SK-N-SH (cell line): ENCODE measurements at regions not wholly inside any gene's neighbourhood (a gene's known extent, or its start where the extent isn't known, plus 50 kb on each side); places are given as distances from the start of the nearest gene placed in this dataset.

Source experiments
- CTCF ChIA-PET: fragments of 300-600, 350-600 bp; formaldehyde crosslinking; extraction: SDS; loops from one replicate; lab custom pipeline; 2021; lab: Yijun Ruan, JAX
- POLR2A ChIA-PET: fragments of 350-600 bp; sonication (Branson Sonifier 250); formaldehyde crosslinking; extraction: SDS; loops from one replicate; lab custom pipeline; 2020; ENCODE audit warnings: antibody characterized with exemption, inconsistent platforms; lab: Yijun Ruan, JAX
- DNase-seq: peaks from one replicate; pipeline ENCODE4 v3.0.0; 2012
- H2AFZ ChIP-seq: fragments of 200-600 bp; sonication (generic); 2 replicates; pipeline ENCODE4 v1.8.1; 2016; ENCODE audit warnings: antibody characterized with exemption, mild to moderate bottlenecking, low read depth
- H3F3A ChIP-seq: fragments of 200-600 bp; sonication (generic); replicated peaks from 2 replicates; pipeline ENCODE3; 2016; ENCODE audit warnings: antibody characterized with exemption, mild to moderate bottlenecking; ENCODE audit not compliant: insufficient read depth
- H3K27ac ChIP-seq, 2 experiments: fragments of 200-500 bp in 1 of 2; fragments of 200-600 bp in 1 of 2; sonication (Bioruptor generic) in 1 of 2; sonication (generic), shearing (Covaris generic) in 1 of 2; 2 replicates each; pipeline versions ENCODE4 v1.5.1 to v1.6.1; 2014 to 2016; ENCODE audit warnings: low read depth in 2 of 2, inconsistent platforms in 1 of 2, low read length in 1 of 2, mild to moderate bottlenecking in 1 of 2, mixed read lengths in 1 of 2
- H3K27me3 ChIP-seq: fragments of 200-600 bp; sonication (generic), shearing (Covaris generic); 2 replicates; pipeline ENCODE4 v1.6.1; 2016; ENCODE audit warnings: mixed run types; ENCODE audit not compliant: insufficient read depth
- H3K36me3 ChIP-seq, 2 experiments: fragments of 200-500 bp in 1 of 2; fragments of 200-600 bp in 1 of 2; sonication (Bioruptor generic) in 1 of 2; sonication (generic) in 1 of 2; replicated peaks in 1 of 2; 2 replicates each; pipeline versions ENCODE3 to v1.5.1; 2014 to 2016; ENCODE audit warnings: low read length in 1 of 2, mild to moderate bottlenecking in 1 of 2; ENCODE audit not compliant: insufficient read depth in 2 of 2, control insufficient read depth in 1 of 2
- H3K4me1 ChIP-seq, 2 experiments: fragments of 200-500 bp in 1 of 2; fragments of 200-600 bp in 1 of 2; sonication (Bioruptor generic) in 1 of 2; sonication (generic), shearing (Covaris generic) in 1 of 2; 2 replicates each; pipeline versions ENCODE4 v1.5.1 to v1.6.1; 2014 to 2016; ENCODE audit warnings: low read depth in 1 of 2, low read length in 1 of 2, mixed run types in 1 of 2; ENCODE audit not compliant: insufficient read depth in 2 of 2, control insufficient read depth in 1 of 2
- H3K4me2 ChIP-seq: fragments of 200-600 bp; sonication (generic), shearing (Covaris generic); 2 replicates; pipeline ENCODE4 v1.6.1; 2017; ENCODE audit warnings: mixed run types
- H3K4me3 ChIP-seq, 2 experiments: fragments of 200-500 bp in 1 of 2; fragments of 200-600 bp in 1 of 2; sonication (Bioruptor generic) in 1 of 2; sonication (generic), shearing (Covaris generic) in 1 of 2; 2 replicates each; pipeline versions ENCODE4 v1.5.1 to v1.8.1; 2014 to 2016; ENCODE audit warnings: low read depth in 2 of 2, inconsistent platforms in 1 of 2, low read length in 1 of 2, mild to moderate bottlenecking in 1 of 2, mixed read lengths in 1 of 2, moderate library complexity in 1 of 2
- H3K79me2 ChIP-seq: fragments of 200-600 bp; sonication (generic); 2 replicates; pipeline ENCODE4 v1.8.1; 2017; ENCODE audit warnings: mild to moderate bottlenecking; ENCODE audit not compliant: insufficient read depth
- H3K9ac ChIP-seq: fragments of 200-600 bp; sonication (generic); 2 replicates; pipeline ENCODE4 v1.6.1; 2017; ENCODE audit warnings: mixed run types
- H3K9me2 ChIP-seq: fragments of 200-600 bp; sonication (generic); 2 replicates; pipeline ENCODE4 v1.6.1; 2017; ENCODE audit warnings: mixed run types
- H3K9me3 ChIP-seq: fragments of 200-600 bp; sonication (generic); 2 replicates; pipeline ENCODE4 v1.6.1; 2017; ENCODE audit warnings: mixed run types, mild to moderate bottlenecking, moderate library complexity
- H4K20me1 ChIP-seq: fragments of 200-600 bp; sonication (generic); 2 replicates; pipeline ENCODE4 v1.6.1; 2017; ENCODE audit warnings: mild to moderate bottlenecking, mixed run types; ENCODE audit not compliant: insufficient read depth
- CHD2 ChIP-seq: fragments of 150-350 bp; IDR thresholded peaks from 2 replicates; pipeline ENCODE4 v1.6.1; 2018; ENCODE audit warnings: low read length; ENCODE audit not compliant: partially characterized antibody
- EP300 ChIP-seq, 2 experiments: IDR thresholded peaks; 2 replicates each; pipeline versions ENCODE4 v1.4.0 to v1.6.1; 2012; ENCODE audit warnings: borderline replicate concordance in 1 of 2, low read depth in 1 of 2, low read length in 1 of 2
- GATA2 ChIP-seq: sonication (generic); formaldehyde crosslinking; IDR thresholded peaks from 2 replicates; pipeline ENCODE4 v1.5.0; 2020; ENCODE audit warnings: mild to moderate bottlenecking, missing genetic modification reagents
- MEF2A ChIP-seq: IDR thresholded peaks from 2 replicates; pipeline ENCODE4 v1.4.0; 2012; ENCODE audit warnings: low read depth, borderline replicate concordance
- NFIC ChIP-seq: IDR thresholded peaks from 2 replicates; pipeline ENCODE4 v1.4.0; 2012; ENCODE audit warnings: borderline replicate concordance
- RAD21 ChIP-seq: IDR thresholded peaks from 2 replicates; pipeline ENCODE4 v1.6.1; 2012; ENCODE audit warnings: mild to moderate bottlenecking, low read length
- RCOR1 ChIP-seq: fragments of 150-350 bp; IDR thresholded peaks from 2 replicates; pipeline ENCODE4 v1.6.1; 2017; ENCODE audit warnings: antibody characterized with exemption, low read length
- TAF1 ChIP-seq: IDR thresholded peaks from 2 replicates; pipeline ENCODE4 v1.6.1; 2012; ENCODE audit warnings: low read depth, mild to moderate bottlenecking, low read length, moderate library complexity, borderline replicate concordance
- YY1 ChIP-seq: IDR thresholded peaks from 2 replicates; pipeline ENCODE4 v1.4.0; 2012; ENCODE audit warnings: low read depth, mild to moderate bottlenecking
- whole genome bisulfite sequencing: methylation state at CpG from one replicate; pipeline ENCODE4 v1.1.6; 2017; ENCODE audit warnings: low lambda C conversion rate; 5-methylcytosine and 5-hydroxymethylcytosine counted together
- TF ChIP-seq, protein P1 (sequence below): IDR thresholded peaks from 2 replicates; pipeline ENCODE4 v1.4.0; 2012; ENCODE audit warnings: low read depth
- TF ChIP-seq, protein P2 (sequence below): fragments of 150-350 bp; IDR thresholded peaks from 2 replicates; pipeline ENCODE4 v1.6.1; 2017; ENCODE audit warnings: antibody characterized with exemption, low read length, low read depth, borderline replicate concordance
- TF ChIP-seq, protein P3 (sequence below): IDR thresholded peaks from 2 replicates; pipeline ENCODE4 v1.4.0; 2012; ENCODE audit warnings: low read depth, borderline replicate concordance
- TF ChIP-seq, protein P4 (sequence below): fragments of 150-350 bp; IDR thresholded peaks from 2 replicates; pipeline ENCODE4 v1.6.1; 2016; ENCODE audit warnings: mild to moderate bottlenecking, low read depth, low read length
- TF ChIP-seq, protein P5 (sequence below): IDR thresholded peaks from 2 replicates; pipeline ENCODE4; 2012
- TF ChIP-seq, protein P6 (sequence below): fragments of 200-600 bp; sonication (generic); IDR thresholded peaks from 2 replicates; pipeline ENCODE4 v1.6.1; 2017; ENCODE audit warnings: antibody characterized with exemption, mild to moderate bottlenecking, moderate library complexity

DNA sequence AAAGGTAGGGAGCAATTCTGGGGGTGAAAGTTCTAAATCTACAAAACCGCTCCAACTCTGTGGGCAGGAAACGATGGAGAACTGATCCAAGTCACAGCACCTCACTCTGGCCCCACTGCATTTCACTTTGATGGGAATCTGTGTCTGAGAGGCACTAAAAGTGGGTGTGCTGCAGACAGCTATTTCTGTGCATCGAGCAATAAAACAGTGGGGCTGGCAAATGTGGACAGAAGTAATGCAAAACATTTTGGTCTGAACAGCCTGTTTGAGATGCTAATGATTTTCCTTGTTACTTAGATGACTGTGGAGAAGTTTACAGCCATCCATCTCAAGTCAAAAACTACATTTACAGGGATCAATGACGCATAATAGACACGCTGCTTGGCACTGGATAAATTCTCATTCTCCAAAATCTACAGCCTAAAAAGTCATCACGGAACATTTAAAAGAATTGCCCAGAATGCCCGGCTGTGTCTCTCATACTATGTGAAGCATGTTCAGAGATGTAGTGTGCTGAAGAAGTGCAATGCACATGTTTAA lies 1671.6 kb upstream of the TENM3 start:
- Histone ChIP-seq H3K9ac (no peak overlapping the region), H3K79me2 (no peaks in the 10 kb centered on the region), H3K9me2 (no peaks in the 10 kb centered on the region), H4K20me1 (no peaks in the 10 kb centered on the region), H3K27me3 (peaks cover 10% of the 10 kb centered on the region; the same call in 1 of the 2 replicates), H3K36me3 (no peaks in the 10 kb centered on the region), H3K27ac (no peak overlapping the region), H3K4me3 (no peak overlapping the region), H3K4me1 (peaks cover 0 to 14% of the 10 kb centered on the region in 2 experiments; a peak in 1 of 4 replicates), H2AFZ (no peak overlapping the region), H3F3A (no peaks in the 10 kb centered on the region), H3K9me3 (no peaks in the 10 kb centered on the region), H3K4me2 (no peak overlapping the region)
- TF ChIP-seq, protein P1, sequence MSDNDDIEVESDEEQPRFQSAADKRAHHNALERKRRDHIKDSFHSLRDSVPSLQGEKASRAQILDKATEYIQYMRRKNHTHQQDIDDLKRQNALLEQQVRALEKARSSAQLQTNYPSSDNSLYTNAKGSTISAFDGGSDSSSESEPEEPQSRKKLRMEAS, result no peak
- TF ChIP-seq RCOR1 (no peak), CHD2 (no peak), TAF1 (no peak), RAD21 (no peak), MEF2A (no peak), GATA2 (no peak), EP300 (IDR thresholded peaks at IDR 0.05; ENCODE audit: borderline replicate concordance in 1 of 2, low read depth in 1 of 2, low read length in 1 of 2) (no peak), YY1 (no peak), NFIC (no peak)
- TF ChIP-seq, protein P2, sequence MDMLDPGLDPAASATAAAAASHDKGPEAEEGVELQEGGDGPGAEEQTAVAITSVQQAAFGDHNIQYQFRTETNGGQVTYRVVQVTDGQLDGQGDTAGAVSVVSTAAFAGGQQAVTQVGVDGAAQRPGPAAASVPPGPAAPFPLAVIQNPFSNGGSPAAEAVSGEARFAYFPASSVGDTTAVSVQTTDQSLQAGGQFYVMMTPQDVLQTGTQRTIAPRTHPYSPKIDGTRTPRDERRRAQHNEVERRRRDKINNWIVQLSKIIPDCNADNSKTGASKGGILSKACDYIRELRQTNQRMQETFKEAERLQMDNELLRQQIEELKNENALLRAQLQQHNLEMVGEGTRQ, result no peak
- TF ChIP-seq, protein P3, sequence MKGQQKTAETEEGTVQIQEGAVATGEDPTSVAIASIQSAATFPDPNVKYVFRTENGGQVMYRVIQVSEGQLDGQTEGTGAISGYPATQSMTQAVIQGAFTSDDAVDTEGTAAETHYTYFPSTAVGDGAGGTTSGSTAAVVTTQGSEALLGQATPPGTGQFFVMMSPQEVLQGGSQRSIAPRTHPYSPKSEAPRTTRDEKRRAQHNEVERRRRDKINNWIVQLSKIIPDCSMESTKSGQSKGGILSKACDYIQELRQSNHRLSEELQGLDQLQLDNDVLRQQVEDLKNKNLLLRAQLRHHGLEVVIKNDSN, result no peak
- TF ChIP-seq, protein P4, sequence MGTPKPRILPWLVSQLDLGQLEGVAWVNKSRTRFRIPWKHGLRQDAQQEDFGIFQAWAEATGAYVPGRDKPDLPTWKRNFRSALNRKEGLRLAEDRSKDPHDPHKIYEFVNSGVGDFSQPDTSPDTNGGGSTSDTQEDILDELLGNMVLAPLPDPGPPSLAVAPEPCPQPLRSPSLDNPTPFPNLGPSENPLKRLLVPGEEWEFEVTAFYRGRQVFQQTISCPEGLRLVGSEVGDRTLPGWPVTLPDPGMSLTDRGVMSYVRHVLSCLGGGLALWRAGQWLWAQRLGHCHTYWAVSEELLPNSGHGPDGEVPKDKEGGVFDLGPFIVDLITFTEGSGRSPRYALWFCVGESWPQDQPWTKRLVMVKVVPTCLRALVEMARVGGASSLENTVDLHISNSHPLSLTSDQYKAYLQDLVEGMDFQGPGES, result no peak
- TF ChIP-seq, protein P5, sequence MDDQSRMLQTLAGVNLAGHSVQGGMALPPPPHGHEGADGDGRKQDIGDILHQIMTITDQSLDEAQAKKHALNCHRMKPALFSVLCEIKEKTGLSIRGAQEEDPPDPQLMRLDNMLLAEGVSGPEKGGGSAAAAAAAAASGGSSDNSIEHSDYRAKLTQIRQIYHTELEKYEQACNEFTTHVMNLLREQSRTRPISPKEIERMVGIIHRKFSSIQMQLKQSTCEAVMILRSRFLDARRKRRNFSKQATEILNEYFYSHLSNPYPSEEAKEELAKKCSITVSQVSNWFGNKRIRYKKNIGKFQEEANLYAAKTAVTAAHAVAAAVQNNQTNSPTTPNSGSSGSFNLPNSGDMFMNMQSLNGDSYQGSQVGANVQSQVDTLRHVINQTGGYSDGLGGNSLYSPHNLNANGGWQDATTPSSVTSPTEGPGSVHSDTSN, result no peak
- TF ChIP-seq, protein P6, sequence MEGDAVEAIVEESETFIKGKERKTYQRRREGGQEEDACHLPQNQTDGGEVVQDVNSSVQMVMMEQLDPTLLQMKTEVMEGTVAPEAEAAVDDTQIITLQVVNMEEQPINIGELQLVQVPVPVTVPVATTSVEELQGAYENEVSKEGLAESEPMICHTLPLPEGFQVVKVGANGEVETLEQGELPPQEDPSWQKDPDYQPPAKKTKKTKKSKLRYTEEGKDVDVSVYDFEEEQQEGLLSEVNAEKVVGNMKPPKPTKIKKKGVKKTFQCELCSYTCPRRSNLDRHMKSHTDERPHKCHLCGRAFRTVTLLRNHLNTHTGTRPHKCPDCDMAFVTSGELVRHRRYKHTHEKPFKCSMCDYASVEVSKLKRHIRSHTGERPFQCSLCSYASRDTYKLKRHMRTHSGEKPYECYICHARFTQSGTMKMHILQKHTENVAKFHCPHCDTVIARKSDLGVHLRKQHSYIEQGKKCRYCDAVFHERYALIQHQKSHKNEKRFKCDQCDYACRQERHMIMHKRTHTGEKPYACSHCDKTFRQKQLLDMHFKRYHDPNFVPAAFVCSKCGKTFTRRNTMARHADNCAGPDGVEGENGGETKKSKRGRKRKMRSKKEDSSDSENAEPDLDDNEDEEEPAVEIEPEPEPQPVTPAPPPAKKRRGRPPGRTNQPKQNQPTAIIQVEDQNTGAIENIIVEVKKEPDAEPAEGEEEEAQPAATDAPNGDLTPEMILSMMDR, result no peak
- POLR2A ChIA-PET, result no interaction called here
- DNase-seq, result no peak
- whole genome bisulfite sequencing, result 10% methylated on average over 7 of the region's 7 CpGs
- CTCF ChIA-PET, result interaction anchor here (1.5 kb wide), 1 partner anchor 12 kb away, joined by 3 read pairs; no protein-coding TSS in a partner anchor
